IMR-90 (cell line): ENCODE measurements at regions not wholly inside any gene's neighbourhood (a gene's known extent, or its start where the extent isn't known, plus 50 kb on each side); places are given as distances from the start of the nearest gene placed in this dataset.

ENCODE experiments used
- BHLHE40 ChIP-seq: fragments of 150-350 bp; IDR thresholded peaks from 2 replicates; pipeline ENCODE4 v1.6.1; 2016; ENCODE audit warnings: mild to moderate bottlenecking, low read depth, low read length
- CTCF ChIP-seq: conservative IDR thresholded peaks from 2 replicates; pipeline ENCODE4 v1.5.1; 2012; ENCODE audit warnings: mild to moderate bottlenecking, low read depth, low read length, improper control_type of control experiment
- FOS ChIP-seq: fragments of 150-350 bp; IDR thresholded peaks from 2 replicates; pipeline ENCODE4 v1.6.1; 2016; ENCODE audit warnings: low read depth, low read length
- MAFK ChIP-seq: IDR thresholded peaks from 2 replicates; pipeline ENCODE4 v1.6.1; 2012; ENCODE audit warnings: low read depth, low read length, improper control_type of control experiment
- MAZ ChIP-seq: IDR thresholded peaks from 2 replicates; pipeline ENCODE4 v1.6.1; 2012; ENCODE audit warnings: low read depth, mild to moderate bottlenecking, low read length, improper control_type of control experiment, moderate library complexity, borderline replicate concordance
- USF2 ChIP-seq: fragments of 150-350 bp; IDR thresholded peaks from 2 replicates; pipeline ENCODE4 v1.6.1; 2017; ENCODE audit warnings: mild to moderate bottlenecking, antibody characterized with exemption, low read length, low read depth

- TF ChIP-seq FOS (no peak), CTCF (no peak), MAFK (no peak), USF2 (no peak), BHLHE40 (no peak), MAZ (no peak)
These were observed 68.7 kb upstream of the CD5L start for GRCh38 chr1:157910270-157910669.
